GM10266 (cell line): ENCODE measurements at regions not wholly inside any gene's neighbourhood (a gene's known extent, or its start where the extent isn't known, plus 50 kb on each side); places are given as distances from the start of the nearest gene placed in this dataset.

Experiments
- DNase-seq: peaks from one replicate; pipeline ENCODE4 v3.0.0; 2012; ENCODE audit errors: extremely low spot score
- CTCF ChIP-seq: IDR thresholded peaks from 2 replicates; pipeline ENCODE4 v1.5.1; 2012; ENCODE audit warnings: mild to moderate bottlenecking, low read depth; ENCODE audit not compliant: control insufficient read depth, insufficient read depth; ENCODE audit errors: missing control alignments

- DNase-seq, result no peak
- TF ChIP-seq CTCF, result no peak
Observed at GRCh38 chr18:60623331-60623730, 250.8 kb upstream of the MC4R start.

- DNase-seq, result no peak
- no peak for TF ChIP-seq CTCF
Observed at GRCh38 chr18:60624207-60624606, 251.6 kb upstream of the MC4R start.

GRCh38 chr18:60639836-60640235 is 267.3 kb upstream of the MC4R start:
- TF ChIP-seq CTCF, result no peak
- DNase-seq, result no peak

- TF ChIP-seq CTCF, result no peak
Observed at GRCh38 chr18:60643009-60643408, 270.4 kb upstream of the MC4R start.

GRCh38 chr18:60646725-60647124 is 274.1 kb upstream of the MC4R start:
- no peak for DNase-seq
- TF ChIP-seq CTCF, result no peak

More at GRCh38 chr18:60643009-60643408, 270.4 kb upstream of the MC4R start:
- no peak for DNase-seq

- DNase-seq, result no peak
- TF ChIP-seq CTCF, result no peak
Observed at GRCh38 chr18:60649107-60649506, 276.5 kb upstream of the MC4R start.

GRCh38 chr18:60649842-60650536 is 277.4 kb upstream of the MC4R start:
- no peak for TF ChIP-seq CTCF
- no peak for DNase-seq
